ENCODE measurements at regions not wholly inside any gene's neighbourhood (a gene's known extent, or its start where the extent isn't known, plus 50 kb on each side); places are given as distances from the start of the nearest gene placed in this dataset.
A peak's percentile ranks its signal among the peaks of the same experiment; 100 is the strongest.

GRCh38 chr11:30760345-30760744 lies 174.2 kb upstream of the MPPED2 start:
- Histone ChIP-seq H3K4me1 (no peaks in the 10 kb centered on the region), H3K27me3 (no peaks in the 10 kb centered on the region), H3K4me3 (no peak overlapping the region), H3K27ac (no peak overlapping the region), H3K36me3 (no peaks in the 10 kb centered on the region), H3K9me3 (peaks cover 0 to 8% (median 3%) of the 10 kb centered on the region in 4 donors)
- TF ChIP-seq EP300 (IDR thresholded peaks at IDR 0.05) (no peak), POLR2AphosphoS5 (IDR thresholded peaks at IDR 0.05) (no peak), POLR2A (IDR thresholded peaks at IDR 0.05) (no peak), CTCF (IDR thresholded peaks at IDR 0.05) (no peak)
- ATAC-seq (ENCODE audit: low FRiP score in 2 of 2) (no peak), DNase-seq (no peak)

DNA sequence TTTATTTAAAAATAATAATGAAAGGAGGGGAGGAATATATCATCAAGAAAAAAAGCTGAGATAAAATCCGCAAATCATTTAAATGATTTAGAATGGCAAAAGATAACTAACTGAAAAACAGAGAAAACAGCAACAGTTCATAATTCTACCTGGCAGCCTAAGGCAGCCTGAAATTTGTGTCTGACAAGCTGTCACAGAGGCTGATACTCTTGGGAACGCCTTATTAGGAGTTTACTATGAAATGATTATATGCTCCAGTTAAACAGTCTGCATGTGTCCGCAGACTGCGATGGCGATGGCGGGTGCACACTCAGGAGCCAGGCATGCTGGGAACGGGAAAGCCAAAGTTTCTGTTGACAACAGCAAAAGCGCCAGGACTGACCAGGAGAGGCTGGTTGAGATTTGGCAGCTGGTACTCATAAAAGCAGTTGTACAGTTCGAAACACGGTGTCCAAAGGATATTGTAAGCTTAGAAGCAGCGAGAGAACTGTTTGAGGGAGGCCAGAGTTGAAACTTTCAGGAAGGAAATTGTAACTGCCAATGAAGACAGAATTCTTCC lies 172.9 kb upstream of the MPPED2 start:
- WGBS, 2 donors: 62 to 65% methylated on average over 11 of the region's 11 CpGs
- TF ChIP-seq EP300 (IDR thresholded peaks at IDR 0.05) (no peak), POLR2A (IDR thresholded peaks at IDR 0.05) (no peak), POLR2AphosphoS5 (IDR thresholded peaks at IDR 0.05) (no peak), CTCF (IDR thresholded peaks at IDR 0.05) (no peak)
- ATAC-seq (ENCODE audit: low FRiP score in 2 of 2): no peak
- DNase-seq: peak in 1 of 2 donors; percentile 4
- no peaks in the 10 kb centered on the region for H3K4me1 ChIP-seq
- H3K27me3 ChIP-seq: no peaks in the 10 kb centered on the region
- no peak overlapping the region for H3K27ac ChIP-seq
- H3K4me3 ChIP-seq: no peak overlapping the region
- no peaks in the 10 kb centered on the region for H3K36me3 ChIP-seq
- H3K9me3 ChIP-seq: peaks cover 0 to 8% (median 3%) of the 10 kb centered on the region in 4 donors

DNA sequence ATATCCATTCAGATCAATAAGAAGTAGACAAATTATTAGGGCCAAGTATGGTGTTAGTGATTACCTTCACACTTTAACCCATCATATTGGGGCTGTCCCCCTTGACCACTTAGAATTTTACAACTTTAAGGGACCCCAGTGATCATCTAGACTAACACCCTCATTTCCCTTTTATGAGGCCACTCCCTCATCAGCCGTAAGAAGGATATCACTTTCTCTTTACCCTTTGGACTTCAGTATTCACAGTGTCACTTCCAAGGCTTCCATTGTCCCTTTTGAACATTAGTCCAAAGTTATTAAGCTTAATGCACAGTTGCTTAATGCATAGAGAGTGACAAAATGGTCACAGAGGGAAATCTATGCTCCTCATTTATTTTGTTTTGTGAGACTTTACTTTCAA lies 172.4 kb upstream of the MPPED2 start:
- WGBS, 2 donors: 39 to 52% methylated on average over 1 of the region's 1 CpG
- no peaks in the 10 kb centered on the region for H3K4me1 ChIP-seq
- H3K27me3 ChIP-seq: no peaks in the 10 kb centered on the region
- DNase-seq: no peak
- ATAC-seq (ENCODE audit: low FRiP score in 2 of 2): no peak
- peaks cover 0 to 8% (median 3%) of the 10 kb centered on the region in 4 donors for H3K9me3 ChIP-seq
- no peak overlapping the region for H3K4me3 ChIP-seq
- no peak overlapping the region for H3K27ac ChIP-seq
- TF ChIP-seq CTCF (IDR thresholded peaks at IDR 0.05): no peak
- no peak for TF ChIP-seq EP300 (IDR thresholded peaks at IDR 0.05)
- TF ChIP-seq POLR2A (IDR thresholded peaks at IDR 0.05): no peak
- no peak for TF ChIP-seq POLR2AphosphoS5 (IDR thresholded peaks at IDR 0.05)
- H3K36me3 ChIP-seq: no peaks in the 10 kb centered on the region

GRCh38 chr11:30758012-30758411 lies 171.9 kb upstream of the MPPED2 start:
- DNase-seq (no peak), ATAC-seq (ENCODE audit: low FRiP score in 2 of 2) (no peak)
- WGBS, 2 donors: 49 to 57% methylated on average over 3 of the region's 3 CpGs
- no peaks in the 10 kb centered on the region for H3K27me3 ChIP-seq
- H3K4me1 ChIP-seq: no peaks in the 10 kb centered on the region
- no peak overlapping the region for H3K4me3 ChIP-seq
- no peaks in the 10 kb centered on the region for H3K36me3 ChIP-seq
- TF ChIP-seq EP300 (IDR thresholded peaks at IDR 0.05) (no peak), CTCF (IDR thresholded peaks at IDR 0.05) (no peak), POLR2AphosphoS5 (IDR thresholded peaks at IDR 0.05) (no peak), POLR2A (IDR thresholded peaks at IDR 0.05) (no peak)
- H3K9me3 ChIP-seq: peaks cover 0 to 8% (median 3%) of the 10 kb centered on the region in 4 donors
- H3K27ac ChIP-seq: no peak overlapping the region

DNA sequence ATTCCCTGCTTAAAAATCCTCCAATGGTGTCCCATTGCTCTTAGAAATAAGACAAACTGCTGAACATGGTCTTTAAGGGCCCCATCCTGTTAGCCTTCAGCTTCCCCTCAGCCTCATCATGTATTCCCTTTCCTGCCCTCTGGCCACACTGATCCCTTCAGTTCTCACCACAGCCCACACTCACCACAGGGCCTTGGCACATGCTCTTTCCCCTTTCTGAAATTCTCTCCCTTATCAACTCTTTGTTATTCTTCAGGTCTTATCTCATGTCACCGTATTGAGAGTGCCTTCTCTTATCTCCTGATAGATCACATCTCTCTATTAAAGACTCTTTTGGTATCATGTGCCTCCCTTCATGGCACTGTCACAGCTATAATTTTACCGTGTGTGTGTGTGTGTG lies 167.8 kb upstream of the MPPED2 start:
- Histone ChIP-seq H3K9me3 (no peaks in the 10 kb centered on the region), H3K36me3 (no peaks in the 10 kb centered on the region), H3K27ac (no peak overlapping the region), H3K4me1 (no peaks in the 10 kb centered on the region), H3K27me3 (no peaks in the 10 kb centered on the region), H3K4me3 (no peak overlapping the region)
- TF ChIP-seq EP300 (IDR thresholded peaks at IDR 0.05): no peak
- TF ChIP-seq POLR2A (IDR thresholded peaks at IDR 0.05): no peak
- no peak for TF ChIP-seq CTCF (IDR thresholded peaks at IDR 0.05)
- TF ChIP-seq POLR2AphosphoS5 (IDR thresholded peaks at IDR 0.05): no peak
- ATAC-seq (ENCODE audit: low FRiP score in 2 of 2): no peak
- 21 to 38% methylated on average over 2 of the region's 2 CpGs for WGBS, 2 donors
- no peak for DNase-seq
